ENCODE measurements at regions not wholly inside any gene's neighbourhood (a gene's known extent, or its start where the extent isn't known, plus 50 kb on each side); places are given as distances from the start of the nearest gene placed in this dataset.

- no peaks in the 10 kb centered on the region for H3K4me1 ChIP-seq (ENCODE audit: control insufficient read depth in 1 of 2, insufficient read depth in 2 of 2, low read length in 2 of 2)
- no peaks in the 10 kb centered on the region for H3K27me3 ChIP-seq (ENCODE audit: insufficient read depth, low read length)
- H3K9ac ChIP-seq (ENCODE audit: low read length), result no peak overlapping the region
- DNase-seq (ENCODE audit: low read depth, low spot score), result no peak
- ChIA-PET POLR2A (no interaction called here), RAD21 (ENCODE audit: low non-redundant PET in 1 of 2, low total read pairs in 2 of 2, uncharacterized antibody in 2 of 2, unreplicated experiment in 2 of 2) (no interaction called here), CTCF (no interaction called here)
- H3K9me3 ChIP-seq (ENCODE audit: control insufficient read depth in 1 of 2, insufficient read depth in 1 of 2, low read depth in 1 of 2, low read length in 2 of 2), result no peaks in the 10 kb centered on the region
- no peak overlapping the region for H2AFZ ChIP-seq (ENCODE audit: low read depth, low read length, poor library complexity, severe bottlenecking)
- H3K9me2 ChIP-seq (ENCODE audit: insufficient read depth), result no peaks in the 10 kb centered on the region
- H4K20me1 ChIP-seq (ENCODE audit: insufficient read depth), result no peaks in the 10 kb centered on the region
- ATAC-seq, result no peak
- H3K27ac ChIP-seq (ENCODE audit: low read depth, low read length), result no peak overlapping the region
- TF ChIP-seq EZH2phosphoT487 (IDR thresholded peaks at IDR 0.05; ENCODE audit: borderline replicate concordance) (no peak), CBX3 (IDR thresholded peaks at IDR 0.05; ENCODE audit: low read depth) (no peak), SRF (IDR thresholded peaks at IDR 0.05; ENCODE audit: low read depth) (no peak), ELF1 (IDR thresholded peaks at IDR 0.05; ENCODE audit: borderline replicate concordance, low read depth) (no peak), YY1 (IDR thresholded peaks at IDR 0.05; ENCODE audit: extremely low read depth, insufficient replicate concordance, low read depth, low read length) (no peak)
- BruUV-seq (replicated peaks), result no TSS peak
- intact Hi-C loops (cut with micrococcal nuclease), result no loop called here
- no peaks in the 10 kb centered on the region for H3K79me2 ChIP-seq (ENCODE audit: insufficient read depth, low read length)
- no peak overlapping the region for H3K4me3 ChIP-seq (replicated peaks in 1 of 2; ENCODE audit: low read depth in 1 of 2, low read length in 2 of 2)
- H3K36me3 ChIP-seq (ENCODE audit: control insufficient read depth in 1 of 2, insufficient read depth in 2 of 2, low read length in 2 of 2), result no peaks in the 10 kb centered on the region
- H3K4me2 ChIP-seq (ENCODE audit: low read length), result no peak overlapping the region
These were observed 475.1 kb downstream of the TMEM232 start for GRCh38 chr5:110251366-110251765.

GRCh38 chr5:110255194-110255593 lies 471.3 kb downstream of the TMEM232 start:
- Histone ChIP-seq H3K27me3 (ENCODE audit: insufficient read depth, low read length) (no peaks in the 10 kb centered on the region), H3K79me2 (ENCODE audit: insufficient read depth, low read length) (no peaks in the 10 kb centered on the region), H2AFZ (ENCODE audit: low read depth, low read length, poor library complexity, severe bottlenecking) (no peak overlapping the region), H3K9me3 (ENCODE audit: control insufficient read depth in 1 of 2, insufficient read depth in 1 of 2, low read depth in 1 of 2, low read length in 2 of 2) (no peaks in the 10 kb centered on the region), H3K4me2 (ENCODE audit: low read length) (no peak overlapping the region), H4K20me1 (ENCODE audit: insufficient read depth) (no peaks in the 10 kb centered on the region), H3K9ac (ENCODE audit: low read length) (no peak overlapping the region), H3K27ac (ENCODE audit: low read depth, low read length) (no peak overlapping the region), H3K4me1 (ENCODE audit: control insufficient read depth in 1 of 2, insufficient read depth in 2 of 2, low read length in 2 of 2) (no peaks in the 10 kb centered on the region), H3K9me2 (ENCODE audit: insufficient read depth) (no peaks in the 10 kb centered on the region), H3K36me3 (ENCODE audit: control insufficient read depth in 1 of 2, insufficient read depth in 2 of 2, low read length in 2 of 2) (no peaks in the 10 kb centered on the region), H3K4me3 (replicated peaks in 1 of 2; ENCODE audit: low read depth in 1 of 2, low read length in 2 of 2) (no peak overlapping the region)
- intact Hi-C loops (cut with micrococcal nuclease), result no loop called here
- no peak for DNase-seq (ENCODE audit: low read depth, low spot score)
- BruUV-seq (replicated peaks), result no TSS peak
- ChIA-PET CTCF (no interaction called here), RAD21 (ENCODE audit: low non-redundant PET in 1 of 2, low total read pairs in 2 of 2, uncharacterized antibody in 2 of 2, unreplicated experiment in 2 of 2) (no interaction called here), POLR2A (no interaction called here)
- ATAC-seq, result no peak
- TF ChIP-seq SRF (IDR thresholded peaks at IDR 0.05; ENCODE audit: low read depth) (no peak), ELF1 (IDR thresholded peaks at IDR 0.05; ENCODE audit: borderline replicate concordance, low read depth) (no peak), EGR1 (IDR thresholded peaks at IDR 0.05; ENCODE audit: low read depth) (no peak), TCF7L2 (IDR thresholded peaks at IDR 0.05; ENCODE audit: borderline replicate concordance, extremely low read depth, insufficient read depth, insufficient read length) (no peak), YY1 (IDR thresholded peaks at IDR 0.05; ENCODE audit: extremely low read depth, insufficient replicate concordance, low read depth, low read length) (no peak), EZH2phosphoT487 (IDR thresholded peaks at IDR 0.05; ENCODE audit: borderline replicate concordance) (no peak), RAD21 (IDR thresholded peaks at IDR 0.05; ENCODE audit: low read depth) (no peak), SIN3A (IDR thresholded peaks at IDR 0.05; ENCODE audit: low read depth) (no peak)
- TF ChIP-seq, protein P1, sequence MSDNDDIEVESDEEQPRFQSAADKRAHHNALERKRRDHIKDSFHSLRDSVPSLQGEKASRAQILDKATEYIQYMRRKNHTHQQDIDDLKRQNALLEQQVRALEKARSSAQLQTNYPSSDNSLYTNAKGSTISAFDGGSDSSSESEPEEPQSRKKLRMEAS (IDR thresholded peaks at IDR 0.05), result no peak
- TF ChIP-seq, protein P2, sequence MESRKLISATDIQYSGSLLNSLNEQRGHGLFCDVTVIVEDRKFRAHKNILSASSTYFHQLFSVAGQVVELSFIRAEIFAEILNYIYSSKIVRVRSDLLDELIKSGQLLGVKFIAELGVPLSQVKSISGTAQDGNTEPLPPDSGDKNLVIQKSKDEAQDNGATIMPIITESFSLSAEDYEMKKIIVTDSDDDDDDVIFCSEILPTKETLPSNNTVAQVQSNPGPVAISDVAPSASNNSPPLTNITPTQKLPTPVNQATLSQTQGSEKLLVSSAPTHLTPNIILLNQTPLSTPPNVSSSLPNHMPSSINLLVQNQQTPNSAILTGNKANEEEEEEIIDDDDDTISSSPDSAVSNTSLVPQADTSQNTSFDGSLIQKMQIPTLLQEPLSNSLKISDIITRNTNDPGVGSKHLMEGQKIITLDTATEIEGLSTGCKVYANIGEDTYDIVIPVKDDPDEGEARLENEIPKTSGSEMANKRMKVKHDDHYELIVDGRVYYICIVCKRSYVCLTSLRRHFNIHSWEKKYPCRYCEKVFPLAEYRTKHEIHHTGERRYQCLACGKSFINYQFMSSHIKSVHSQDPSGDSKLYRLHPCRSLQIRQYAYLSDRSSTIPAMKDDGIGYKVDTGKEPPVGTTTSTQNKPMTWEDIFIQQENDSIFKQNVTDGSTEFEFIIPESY (IDR thresholded peaks at IDR 0.05; ENCODE audit: extremely low read depth, insufficient replicate concordance, low read length), result no peak
- TF ChIP-seq, protein P3, sequence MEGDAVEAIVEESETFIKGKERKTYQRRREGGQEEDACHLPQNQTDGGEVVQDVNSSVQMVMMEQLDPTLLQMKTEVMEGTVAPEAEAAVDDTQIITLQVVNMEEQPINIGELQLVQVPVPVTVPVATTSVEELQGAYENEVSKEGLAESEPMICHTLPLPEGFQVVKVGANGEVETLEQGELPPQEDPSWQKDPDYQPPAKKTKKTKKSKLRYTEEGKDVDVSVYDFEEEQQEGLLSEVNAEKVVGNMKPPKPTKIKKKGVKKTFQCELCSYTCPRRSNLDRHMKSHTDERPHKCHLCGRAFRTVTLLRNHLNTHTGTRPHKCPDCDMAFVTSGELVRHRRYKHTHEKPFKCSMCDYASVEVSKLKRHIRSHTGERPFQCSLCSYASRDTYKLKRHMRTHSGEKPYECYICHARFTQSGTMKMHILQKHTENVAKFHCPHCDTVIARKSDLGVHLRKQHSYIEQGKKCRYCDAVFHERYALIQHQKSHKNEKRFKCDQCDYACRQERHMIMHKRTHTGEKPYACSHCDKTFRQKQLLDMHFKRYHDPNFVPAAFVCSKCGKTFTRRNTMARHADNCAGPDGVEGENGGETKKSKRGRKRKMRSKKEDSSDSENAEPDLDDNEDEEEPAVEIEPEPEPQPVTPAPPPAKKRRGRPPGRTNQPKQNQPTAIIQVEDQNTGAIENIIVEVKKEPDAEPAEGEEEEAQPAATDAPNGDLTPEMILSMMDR (IDR thresholded peaks at IDR 0.05 in 2 of 3, conservative IDR thresholded peaks at IDR 0.05 in 1 of 3; ENCODE audit: borderline replicate concordance in 1 of 3, insufficient read depth in 1 of 3, low read depth in 2 of 3, low read length in 2 of 3), result no peak
